C4-2B (cell line): ENCODE measurements at regions not wholly inside any gene's neighbourhood (a gene's known extent, or its start where the extent isn't known, plus 50 kb on each side); places are given as distances from the start of the nearest gene placed in this dataset.
"Not testable (repeated sequence)": the region's sequence is repeated elsewhere in the genome, so short reads cannot be mapped to it uniquely, and the experiment has no call there.

ENCODE experiments used
- H3K27ac ChIP-seq: fragments of 450-650 bp; 2 replicates; pipeline ENCODE4 v1.5.1; 2017
- CTCF ChIP-seq: fragments of 450-650 bp; conservative IDR thresholded peaks from 2 replicates; pipeline ENCODE4 v1.5.1; 2017; ENCODE audit warnings: mild to moderate bottlenecking
- ZFX ChIP-seq: fragments of 450-650 bp; IDR thresholded peaks from 2 replicates; pipeline ENCODE4 v1.6.1; 2017

- no peak overlapping the region for H3K27ac ChIP-seq
- TF ChIP-seq ZFX (no peak), CTCF (no peak)
These were observed 1578.3 kb downstream of the OLFM4 start for GRCh38 chr13:54606944-54607343.

DNA sequence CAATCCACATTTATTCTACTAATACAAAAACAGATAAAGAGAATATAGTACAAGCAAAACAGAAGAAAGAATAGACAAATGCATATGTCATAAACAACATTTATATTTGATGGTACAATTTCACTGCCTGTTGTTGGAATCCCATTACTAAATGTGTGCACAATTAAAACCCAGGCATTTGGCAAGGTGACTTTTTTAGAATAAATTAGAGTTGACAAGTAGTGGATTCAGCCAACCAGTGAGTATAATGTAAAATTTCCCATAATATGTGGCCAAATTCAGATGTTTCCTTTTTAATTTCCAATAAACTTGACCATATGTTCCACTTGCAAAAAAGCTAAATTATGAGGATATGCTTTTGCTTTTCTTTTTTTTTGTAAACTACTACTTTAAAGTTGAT is 1578.8 kb downstream of the OLFM4 start:
- H3K27ac ChIP-seq: no peak overlapping the region
- TF ChIP-seq ZFX: no peak
- no peak for TF ChIP-seq CTCF

- no peak for TF ChIP-seq ZFX
- no peak for TF ChIP-seq CTCF
These were observed 1582.8 kb downstream of the OLFM4 start for GRCh38 chr13:54611390-54611789.

DNA sequence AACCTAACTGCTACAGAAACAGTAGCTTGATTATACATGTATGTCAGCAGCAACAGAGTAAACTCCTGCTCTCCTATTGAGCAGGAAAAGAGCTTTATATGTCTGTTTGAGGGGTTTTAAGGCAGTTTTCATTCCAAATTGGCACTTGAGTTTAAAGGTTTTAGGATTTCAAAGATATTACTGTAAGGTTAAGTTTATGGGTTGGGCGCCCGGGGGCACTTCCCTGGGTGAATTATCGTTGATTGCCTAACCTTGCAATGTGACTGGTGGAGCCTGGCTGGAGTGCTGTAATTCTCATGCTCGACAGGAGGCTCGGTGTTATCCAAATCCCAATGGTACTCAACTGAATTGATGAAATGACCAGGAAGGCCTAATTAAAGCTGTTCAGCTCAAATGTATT is 1586.1 kb downstream of the OLFM4 start:
- H3K27ac ChIP-seq: no peak overlapping the region
- no peak for TF ChIP-seq CTCF
- no peak for TF ChIP-seq ZFX

More at GRCh38 chr13:54611390-54611789, 1582.8 kb downstream of the OLFM4 start:
- H3K27ac ChIP-seq: no peak overlapping the region

GRCh38 chr13:54626504-54626903 is 1597.9 kb downstream of the OLFM4 start:
- not testable (repeated sequence) for H3K27ac ChIP-seq

DNA sequence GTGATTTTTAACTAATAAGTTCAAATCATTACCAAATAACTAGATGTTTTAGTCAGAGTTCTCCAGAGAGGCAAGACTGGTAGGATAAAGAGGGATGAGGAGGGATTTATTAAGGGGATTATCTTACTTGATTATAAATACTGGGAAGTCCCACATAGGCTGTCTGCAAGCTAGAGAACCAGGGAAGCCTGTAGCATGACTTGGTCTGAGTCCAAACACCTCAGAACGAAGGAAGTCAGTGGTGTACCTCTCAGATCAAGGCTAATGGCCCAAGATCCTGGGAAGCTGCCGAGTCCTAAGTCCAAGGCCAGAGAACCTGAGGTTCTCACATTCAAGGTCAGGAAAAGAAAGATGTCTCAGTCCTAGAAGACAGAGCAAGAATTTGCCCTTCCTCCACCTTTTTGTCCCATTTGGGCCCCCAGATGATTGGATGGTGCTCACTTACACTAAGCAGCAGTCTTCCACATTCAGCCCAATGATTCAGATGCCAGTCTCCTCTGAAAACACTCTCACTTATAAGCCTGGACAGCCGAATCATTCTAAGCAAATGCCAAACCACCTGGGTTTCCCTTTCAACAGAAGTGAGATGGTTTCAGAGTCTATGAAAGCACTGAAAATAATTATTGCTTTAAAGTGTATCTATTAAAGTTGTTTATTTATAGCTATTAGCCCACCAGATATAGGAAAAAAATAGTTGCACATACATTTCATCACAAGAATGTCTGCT is 1599.2 kb downstream of the OLFM4 start:
- peak overlapping the region; percentile 51; the same call in 1 of the 2 replicates for H3K27ac ChIP-seq

GRCh38 chr13:54628383-54628782 is 1599.8 kb downstream of the OLFM4 start:
- TF ChIP-seq CTCF: no peak
- TF ChIP-seq ZFX: no peak

More for the DNA sequence above, 1599.2 kb downstream of the OLFM4 start:
- no peak for TF ChIP-seq ZFX
- no peak for TF ChIP-seq CTCF

GRCh38 chr13:54633456-54633855 is 1604.8 kb downstream of the OLFM4 start:
- TF ChIP-seq ZFX (no peak), CTCF (no peak)
- no peak overlapping the region for H3K27ac ChIP-seq

More at GRCh38 chr13:54628383-54628782, 1599.8 kb downstream of the OLFM4 start:
- no peak overlapping the region for H3K27ac ChIP-seq
